Limb (tissue), 2 donors: ENCODE measurements at regions not wholly inside any gene's neighbourhood (a gene's known extent, or its start where the extent isn't known, plus 50 kb on each side); places are given as distances from the start of the nearest gene placed in this dataset.
A peak's percentile ranks its signal among the peaks of the same experiment; 100 is the strongest.
"Not testable (repeated sequence)": the region's sequence is repeated elsewhere in the genome, so short reads cannot be mapped to it uniquely, and the experiment has no call there.

Experiments
- DNase-seq, 2 donors: peaks; one replicate each; pipeline ENCODE4 v3.0.0-alpha.2; 2016; ENCODE audit errors: extremely low spot score in 2 of 2

DNA sequence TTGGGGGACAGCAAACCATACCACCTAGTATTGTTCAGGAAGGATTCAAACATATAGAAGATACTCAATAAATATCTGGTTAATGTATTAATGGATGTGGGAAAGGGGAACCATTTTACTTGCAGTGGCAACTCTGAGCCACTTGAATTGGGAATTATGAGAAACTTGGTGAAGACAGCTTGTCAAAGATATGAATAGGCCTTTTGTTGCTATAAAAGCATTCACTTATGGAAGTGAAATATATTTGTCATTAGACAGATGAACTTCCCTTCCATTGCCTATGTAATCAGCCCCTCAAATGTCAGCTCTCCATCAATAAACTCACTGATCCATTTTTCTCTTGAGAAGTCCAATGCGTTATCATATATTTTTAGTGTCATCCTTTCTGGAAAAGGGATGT lies 56.1 kb downstream of the GPR85 start:
- DNase-seq = no peak

DNA sequence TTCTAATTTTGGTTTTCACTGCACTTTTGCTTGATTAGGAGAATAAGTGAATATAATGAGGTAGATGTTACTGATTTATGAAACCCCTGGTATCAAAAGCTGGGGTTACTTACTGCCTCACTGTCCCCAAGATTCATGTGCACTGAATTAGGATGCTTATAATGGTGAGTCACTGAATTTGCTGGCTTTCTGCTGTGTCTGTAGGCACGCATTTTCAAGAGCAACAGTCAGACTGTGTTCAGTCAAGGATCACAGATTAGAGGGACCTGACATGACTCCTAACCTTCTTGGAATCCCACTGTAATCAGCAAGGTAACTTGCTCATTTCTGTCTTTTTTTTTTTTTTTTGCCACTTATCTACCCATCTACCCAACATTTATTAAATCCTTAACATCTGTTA lies 59.7 kb downstream of the GPR85 start:
- DNase-seq = no peak

DNA sequence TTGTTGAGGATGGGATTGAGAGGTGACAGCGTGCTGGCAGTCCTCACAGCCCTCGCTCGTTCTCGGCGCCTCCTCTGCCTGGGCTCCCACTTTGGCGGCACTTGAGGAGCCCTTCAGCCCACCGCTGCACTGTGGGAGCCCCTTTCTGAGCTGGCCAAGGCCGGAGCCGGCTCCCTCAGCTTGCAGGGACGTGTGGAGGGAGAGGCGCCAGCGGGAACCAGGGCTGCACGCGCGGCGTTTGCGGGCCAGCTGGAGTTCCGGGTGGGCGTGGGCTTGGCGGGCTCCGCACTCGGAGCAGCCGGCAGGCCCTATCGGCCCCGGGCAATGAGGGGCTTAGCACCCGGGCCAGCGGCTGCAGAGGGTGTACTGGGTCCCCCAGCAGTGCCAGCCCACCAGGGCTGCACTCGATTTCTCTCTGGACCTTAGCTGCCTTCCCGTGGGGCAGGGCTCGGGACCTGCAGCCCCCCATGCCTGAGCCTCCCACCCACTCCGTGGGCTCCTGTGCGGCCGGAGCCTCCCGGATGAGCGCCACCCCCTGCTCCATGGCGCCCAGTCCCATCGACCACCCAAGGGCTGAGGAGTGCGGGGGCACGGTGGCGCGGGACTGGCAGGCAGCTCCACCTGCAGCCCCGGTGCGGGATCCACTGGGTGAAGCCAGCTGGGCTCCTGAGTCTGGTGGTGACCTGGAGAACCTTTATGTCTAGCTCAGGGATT lies 69.3 kb downstream of the GPR85 start:
- DNase-seq = not testable (repeated sequence)

DNA sequence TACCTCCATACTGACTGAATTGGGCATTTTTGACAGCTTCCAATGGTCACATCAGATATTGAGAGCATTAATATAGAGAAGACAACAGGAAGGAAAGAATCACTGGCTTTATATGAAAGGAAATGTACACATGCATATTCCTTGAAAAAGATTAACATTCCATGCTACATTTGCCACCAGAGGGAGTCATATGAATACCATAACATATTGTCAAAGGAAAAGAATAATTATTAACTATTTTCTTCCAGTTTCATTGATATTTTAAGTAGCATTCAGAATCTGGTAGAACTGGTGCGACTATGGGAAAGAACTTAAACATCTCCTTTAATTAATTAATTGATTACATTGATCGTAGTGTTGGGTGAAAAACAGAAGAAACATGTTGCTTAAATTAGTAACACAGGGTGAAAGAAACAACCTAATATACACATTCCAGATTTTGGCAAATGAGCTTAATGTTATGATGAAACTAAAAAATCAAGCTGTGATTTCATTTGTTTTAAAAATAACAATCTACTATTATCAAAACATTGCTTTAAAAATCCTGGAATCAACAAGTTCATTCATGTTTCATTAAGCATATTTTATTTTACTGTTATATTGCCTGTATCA lies 71.5 kb downstream of the GPR85 start:
- DNase-seq = peak in 1 of 2 donors; percentile 30

DNA sequence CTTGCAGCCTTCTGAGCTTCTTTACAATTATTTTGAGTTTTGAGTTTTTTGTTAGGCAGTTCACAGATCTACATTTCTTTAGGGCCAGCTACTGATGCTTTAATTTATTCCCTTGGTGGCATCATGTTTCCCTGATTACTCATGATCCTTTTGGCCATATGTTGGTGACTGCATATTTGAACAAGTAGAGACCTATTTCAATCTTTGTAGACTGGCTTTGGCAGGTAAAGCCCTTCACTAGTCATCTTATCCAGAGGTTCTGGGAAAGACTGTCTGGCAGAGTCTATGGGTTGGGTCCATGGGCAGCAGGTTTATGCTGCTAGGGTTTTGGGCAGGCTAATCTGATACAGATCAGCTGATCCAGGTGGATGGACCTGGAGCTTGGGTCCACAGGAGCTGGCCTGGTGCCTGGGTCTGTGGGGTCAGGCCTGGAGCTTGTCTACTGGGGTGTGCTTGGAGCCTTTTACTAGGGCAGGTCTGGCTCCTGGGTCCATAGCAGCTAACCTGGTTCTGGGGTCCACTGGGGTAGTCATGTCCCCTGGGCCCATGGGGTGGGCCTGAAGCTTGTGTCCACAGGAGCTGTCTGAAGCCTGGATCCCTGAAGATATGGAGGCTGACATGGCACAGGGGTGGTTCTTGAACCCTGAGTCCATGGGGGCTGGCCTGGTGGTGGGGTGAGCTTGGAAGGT lies 72.7 kb downstream of the GPR85 start:
- no peak for DNase-seq

DNA sequence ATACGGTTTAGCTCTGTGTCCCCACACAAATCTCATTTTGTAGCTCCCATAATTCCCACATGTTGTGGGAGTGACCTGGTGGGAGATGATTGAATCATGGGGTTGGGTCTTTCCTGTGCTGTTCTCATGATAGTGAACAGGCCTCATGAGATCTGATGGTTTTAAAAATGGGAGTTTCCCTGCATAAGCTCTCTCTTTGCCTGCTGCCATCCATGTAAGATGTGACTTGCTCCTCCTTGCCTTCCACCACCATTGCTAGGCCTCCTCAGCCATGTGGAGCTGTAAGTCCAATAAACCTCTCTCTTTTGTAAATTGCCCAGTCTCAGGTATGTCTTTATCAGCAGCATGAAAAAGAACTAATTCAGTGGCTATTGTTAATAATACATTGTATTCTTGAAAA lies 73.8 kb downstream of the GPR85 start:
- DNase-seq = not testable (repeated sequence)

DNA sequence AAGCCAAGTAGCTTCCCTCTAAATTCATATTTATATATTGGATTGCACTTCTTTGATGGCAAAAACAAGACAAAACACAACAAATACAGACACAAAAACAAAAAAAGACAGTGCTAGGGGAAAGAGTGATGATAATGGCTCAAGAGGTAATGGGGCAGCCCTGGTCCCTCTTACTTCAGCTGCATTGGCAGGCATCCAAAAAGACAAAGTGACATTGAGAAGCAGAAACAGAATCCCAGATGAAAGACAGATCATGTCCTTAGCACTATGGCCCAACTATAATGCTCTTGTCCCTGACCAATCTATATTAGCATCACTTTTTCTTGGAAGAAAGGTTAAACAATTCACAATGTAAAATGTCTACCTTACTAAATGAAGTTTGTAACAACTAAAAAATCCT lies 76.2 kb downstream of the GPR85 start:
- no peak for DNase-seq

DNA sequence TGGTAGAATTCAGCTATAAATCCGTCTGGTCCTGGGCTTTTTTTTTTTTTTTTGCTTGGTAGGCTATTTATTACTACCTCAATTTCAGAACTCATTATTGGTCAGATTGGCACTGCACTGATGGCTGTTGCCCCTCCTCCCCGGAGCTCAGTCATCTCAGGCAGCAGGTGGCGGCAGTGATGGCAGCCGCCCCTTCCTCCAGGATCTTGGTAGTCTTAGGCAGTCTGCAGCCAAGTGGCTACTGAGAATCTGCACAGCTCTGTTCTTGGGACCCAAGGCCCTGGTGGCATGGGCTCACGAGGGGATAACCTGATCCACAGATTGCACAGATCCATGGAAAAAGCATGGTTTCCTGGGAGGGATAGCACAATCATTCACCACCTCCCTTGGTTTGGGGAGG lies 77.9 kb downstream of the GPR85 start:
- no peak for DNase-seq

DNA sequence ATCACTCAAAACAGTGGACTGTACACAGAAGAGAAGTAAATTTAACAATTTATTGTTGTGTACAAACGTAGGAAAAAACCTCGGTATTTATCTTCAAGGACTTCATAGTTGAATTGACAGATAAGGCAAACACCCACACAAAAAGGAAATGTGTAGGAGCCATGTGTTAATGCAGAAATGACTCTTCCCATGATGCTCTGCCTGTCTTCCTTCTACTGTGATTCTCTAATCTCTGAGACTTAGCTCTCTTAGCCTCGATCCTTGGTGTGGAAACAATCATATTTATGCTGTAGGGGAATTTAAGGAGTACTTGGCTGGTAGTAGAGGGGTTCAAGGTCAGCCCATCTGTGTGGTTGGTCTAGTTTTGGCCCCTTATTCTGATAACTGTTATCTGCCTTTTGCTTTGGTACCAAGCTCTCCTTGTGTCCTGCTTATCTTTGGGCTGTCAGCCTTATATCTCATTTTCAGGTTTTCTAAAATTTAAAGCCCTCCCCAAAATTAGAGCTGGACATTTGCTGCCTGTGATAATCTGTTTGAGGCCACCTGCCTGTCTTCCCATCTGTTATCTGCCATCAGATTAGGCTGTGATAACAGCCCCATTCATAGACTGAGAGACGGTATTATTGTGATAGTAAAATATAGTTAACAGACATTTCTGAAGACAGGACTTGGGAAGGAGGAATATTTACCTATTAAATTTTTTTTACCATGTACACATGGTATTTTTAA lies 81.7 kb downstream of the GPR85 start:
- no peak for DNase-seq

DNA sequence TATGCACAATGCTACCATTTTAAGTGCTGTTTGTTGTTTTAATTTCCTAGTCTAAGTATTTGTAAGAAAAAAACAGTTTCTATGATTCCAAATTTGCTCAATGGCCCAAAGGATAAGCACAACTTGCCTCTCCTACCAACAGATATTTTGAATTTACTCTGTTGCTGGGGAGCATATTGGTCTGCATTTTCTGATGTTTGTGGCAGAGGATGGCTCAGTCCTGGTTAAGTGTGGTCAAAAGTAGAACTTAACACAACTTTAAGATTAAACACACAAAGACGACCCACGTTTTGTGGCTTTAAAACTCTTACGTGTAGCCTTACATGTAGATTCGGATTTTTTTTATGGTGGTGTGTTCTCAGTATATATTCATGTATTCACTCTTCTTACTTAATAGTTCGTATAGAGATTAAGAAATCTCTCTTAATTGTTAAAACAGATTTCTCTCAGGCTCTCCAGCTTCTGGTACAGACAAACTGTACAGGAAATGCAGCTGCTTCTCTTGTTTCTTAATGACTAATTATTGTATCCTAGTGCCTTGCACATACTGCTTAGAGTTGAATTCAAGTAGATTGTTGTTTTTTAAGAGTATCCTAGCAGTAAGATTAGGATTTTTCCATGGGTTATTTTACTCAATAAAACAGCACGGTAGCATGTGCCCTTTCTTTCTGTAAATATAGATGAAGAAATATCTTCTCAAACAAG lies 86.2 kb downstream of the GPR85 start:
- DNase-seq = no peak

DNA sequence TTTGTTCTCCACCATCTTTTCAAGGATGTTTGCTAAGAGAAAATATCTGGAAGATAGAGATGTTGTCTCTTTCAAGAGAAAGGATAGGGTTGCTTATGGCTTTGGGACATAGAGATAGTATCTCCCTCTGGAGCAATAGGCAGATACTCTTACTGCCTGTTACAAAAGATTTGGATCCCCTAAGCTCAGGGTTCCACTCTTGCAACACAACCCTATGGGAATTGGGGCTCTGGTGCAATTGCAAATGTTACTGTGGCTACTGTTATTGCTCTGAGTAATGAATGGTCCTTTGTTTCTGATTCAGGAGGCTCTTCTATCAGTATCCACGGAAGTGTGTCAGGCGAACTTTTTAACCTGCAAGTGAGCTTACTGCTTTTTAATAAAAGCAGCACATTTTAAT lies 88.8 kb downstream of the GPR85 start:
- no peak for DNase-seq

DNA sequence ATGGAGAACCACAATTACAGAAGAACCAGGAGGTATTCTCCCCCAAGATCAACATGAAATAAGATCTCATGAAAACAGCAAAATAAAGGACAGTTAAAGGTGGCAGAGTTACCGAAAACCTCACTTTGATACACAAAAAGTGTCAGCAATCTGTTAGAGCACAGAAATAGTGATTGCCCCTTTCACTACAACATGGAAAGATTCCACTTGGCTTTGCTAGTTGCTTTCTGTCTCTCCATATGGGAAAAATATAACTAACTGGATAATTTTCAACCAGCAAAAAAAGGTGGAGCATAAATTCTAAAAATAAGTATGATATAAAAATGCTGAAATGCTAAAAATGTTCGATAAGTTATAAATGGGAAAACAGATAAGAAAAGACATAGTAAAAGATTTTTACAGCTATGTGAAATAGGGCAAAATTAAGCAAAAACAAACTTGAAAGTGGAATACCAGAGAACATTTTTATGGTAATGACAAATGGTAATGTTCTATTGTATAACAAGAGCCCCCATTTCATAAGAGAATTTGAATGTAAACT lies 90.2 kb downstream of the GPR85 start:
- peak in 1 of 2 donors; percentile 4 for DNase-seq

DNA sequence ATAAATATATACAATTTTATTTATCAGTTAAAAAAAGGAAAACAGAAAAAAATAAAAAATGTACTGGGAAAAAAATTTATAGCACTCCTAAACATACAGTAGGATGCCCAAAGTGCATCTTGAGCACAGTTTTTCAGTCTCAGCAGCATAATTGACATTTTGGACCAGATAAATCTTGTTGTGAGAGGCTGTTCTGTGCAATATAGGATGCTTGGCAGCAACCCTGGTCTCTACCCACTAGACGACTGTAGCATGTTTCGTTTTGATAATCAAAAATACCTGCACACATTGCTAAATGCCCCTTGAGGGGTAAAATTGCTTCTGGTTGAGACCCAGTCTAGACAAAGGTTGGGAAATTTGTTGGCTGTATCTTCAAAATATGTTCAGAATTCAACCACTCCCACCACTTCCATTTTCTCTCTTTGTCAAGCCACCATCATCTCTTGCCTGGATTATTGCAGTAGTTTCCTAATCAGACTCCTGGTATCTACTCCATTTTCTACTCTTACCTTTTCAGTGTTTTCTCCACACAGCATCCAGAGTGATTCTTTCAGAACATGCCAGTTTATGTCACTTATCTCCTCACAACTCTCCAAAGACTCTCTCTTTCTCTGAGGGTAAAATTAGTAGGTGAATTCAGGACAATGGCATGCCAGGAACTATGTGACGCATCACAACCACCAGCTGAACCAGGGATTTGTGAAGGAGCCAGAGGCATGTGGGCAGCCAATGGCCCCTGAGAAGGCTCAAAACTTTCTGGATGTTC lies 91.4 kb downstream of the GPR85 start:
- DNase-seq = no peak

DNA sequence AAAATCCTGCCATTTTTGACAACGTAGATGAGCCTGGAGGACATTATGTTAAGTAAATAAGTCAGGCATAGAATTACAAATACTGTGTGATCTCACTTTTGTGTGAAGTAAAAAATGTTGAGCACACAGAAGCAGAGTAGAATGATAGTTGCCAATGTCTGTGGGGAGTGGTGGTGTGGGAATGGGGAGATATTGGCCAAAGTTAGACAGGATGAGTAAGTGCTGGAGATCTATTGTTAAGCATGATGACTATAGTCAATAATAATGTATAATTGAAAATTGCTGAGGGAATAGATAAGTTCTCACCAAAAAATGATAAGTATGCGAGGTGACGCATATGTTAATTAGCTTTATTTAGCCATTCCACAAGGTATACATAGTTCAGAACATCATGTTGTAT lies 92.0 kb downstream of the GPR85 start:
- no peak for DNase-seq

DNA sequence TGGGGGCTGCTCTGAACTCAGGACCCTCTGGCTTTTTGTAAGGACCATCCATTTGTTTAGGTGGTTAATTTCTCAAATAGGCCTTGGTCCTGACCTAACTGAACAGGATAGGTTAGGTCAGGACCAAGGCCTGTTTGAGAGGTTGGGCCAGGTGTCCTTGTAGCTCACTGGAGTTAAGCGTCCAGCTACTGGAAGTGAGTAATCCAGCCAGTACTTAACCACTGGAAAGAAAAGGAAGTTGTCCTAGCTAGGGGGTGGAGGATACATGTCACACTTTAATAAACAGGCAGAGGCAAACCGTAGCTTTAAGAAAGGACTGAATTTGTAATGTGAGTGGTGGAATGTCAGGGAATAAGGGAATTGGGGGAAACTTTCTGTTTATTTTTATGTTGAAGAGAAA lies 96.0 kb downstream of the GPR85 start:
- DNase-seq = no peak

DNA sequence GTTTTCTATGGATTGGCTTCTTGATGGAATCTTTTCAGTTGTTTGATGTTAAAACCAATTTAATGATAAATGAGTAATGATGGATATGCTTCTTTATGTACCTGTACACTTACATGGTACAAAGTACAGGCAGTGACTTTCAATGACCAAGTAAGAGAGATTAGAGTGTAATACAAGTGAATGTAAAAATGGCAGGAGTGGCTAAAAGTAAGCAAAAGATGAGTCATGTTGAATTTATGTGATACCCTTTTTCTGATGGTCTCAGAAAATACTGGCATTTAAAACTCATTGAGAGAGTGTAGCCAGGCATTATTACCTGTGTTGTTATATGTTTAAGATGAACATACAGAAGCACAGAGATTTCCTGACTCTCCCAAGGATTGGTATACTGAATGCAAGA lies 97.1 kb downstream of the GPR85 start:
- DNase-seq = no peak

DNA sequence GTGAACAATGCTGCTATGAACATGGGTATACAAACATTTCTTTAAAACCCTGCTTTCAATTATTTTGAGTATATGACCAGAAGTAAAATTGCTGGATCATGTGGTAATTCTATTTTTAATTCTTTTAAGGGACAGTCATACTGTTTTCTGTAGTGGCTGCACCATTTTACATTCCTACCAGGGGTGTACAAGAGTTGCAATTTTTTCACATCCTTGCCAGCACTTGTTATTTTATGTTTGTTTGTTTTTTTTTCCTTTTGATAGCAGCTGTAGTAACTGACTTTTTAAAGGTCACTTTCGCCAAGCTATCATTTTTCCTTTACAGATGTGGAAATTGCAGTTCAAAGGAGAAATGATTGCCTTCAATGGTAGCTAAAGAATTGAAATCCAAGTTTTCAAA lies 99.5 kb downstream of the GPR85 start:
- no peak for DNase-seq

DNA sequence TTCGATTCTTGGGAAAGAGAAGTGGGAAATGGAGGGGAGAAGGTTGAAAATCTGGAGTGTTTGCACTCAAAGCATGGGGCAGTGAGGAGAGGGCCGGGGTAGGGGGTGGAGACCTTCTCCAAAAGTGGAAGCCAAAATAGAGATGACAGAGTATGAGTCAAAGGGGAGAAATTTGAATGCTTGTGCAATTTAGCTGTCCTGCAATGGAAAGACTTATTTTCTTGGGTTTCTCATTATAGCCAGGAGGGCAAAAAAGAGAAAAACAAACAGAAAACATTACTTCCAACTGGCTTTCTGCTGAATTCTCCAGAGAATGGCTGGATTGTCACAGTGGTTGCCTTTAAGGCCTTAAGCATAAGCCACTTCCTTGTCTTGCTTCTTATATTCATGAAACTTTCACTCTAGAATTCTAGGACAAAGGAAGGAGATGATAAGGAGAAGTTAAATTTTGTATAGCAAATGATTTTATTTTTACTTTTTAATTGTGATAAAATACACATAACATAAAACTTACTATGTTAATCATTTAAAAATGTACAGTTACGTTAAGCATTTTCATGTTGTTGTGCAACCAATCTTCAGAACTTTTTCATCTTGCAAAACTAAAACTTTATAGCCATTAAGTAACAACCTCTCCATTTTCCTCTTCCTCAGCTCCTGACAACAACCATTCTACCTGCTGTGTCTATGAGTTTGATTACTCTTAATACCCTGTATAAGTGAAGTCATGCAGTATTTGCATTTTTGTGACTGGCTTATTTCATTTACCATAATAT lies 100.2 kb downstream of the GPR85 start:
- no peak for DNase-seq

DNA sequence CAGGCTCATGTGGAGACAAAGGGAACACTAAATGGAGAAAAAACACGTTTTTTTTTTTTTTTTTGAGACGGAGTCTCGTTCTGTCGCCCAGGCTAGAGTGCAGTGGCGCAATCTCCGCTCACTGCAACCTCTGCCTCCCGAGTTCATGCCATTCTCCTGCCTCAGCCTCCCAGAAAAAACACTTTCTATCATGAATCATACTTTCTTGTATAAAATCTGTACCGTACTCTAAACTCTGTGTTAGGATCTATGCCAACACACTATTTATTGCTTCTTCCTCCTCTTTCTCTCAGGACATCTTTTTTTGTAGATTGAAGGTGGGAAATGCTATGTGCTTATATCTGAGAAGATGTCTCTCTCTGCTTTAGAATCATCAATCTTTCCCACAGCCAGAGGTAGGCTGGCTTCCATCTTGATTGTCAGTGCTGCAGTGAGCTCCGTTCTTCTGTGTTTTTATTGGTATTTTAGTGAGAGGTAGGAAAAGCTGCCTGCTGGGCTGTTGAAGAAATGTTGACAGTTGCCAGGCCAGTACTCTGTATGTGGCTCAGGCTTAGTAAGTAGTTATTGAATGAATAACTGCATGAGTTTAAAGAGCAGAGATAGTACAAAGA lies 101.1 kb downstream of the GPR85 start:
- DNase-seq = no peak
